NB4 (cell line): ENCODE measurements at regions not wholly inside any gene's neighbourhood (a gene's known extent, or its start where the extent isn't known, plus 50 kb on each side); places are given as distances from the start of the nearest gene placed in this dataset.

Source experiments
- DNase-seq: peaks from one replicate; pipeline ENCODE4 v3.0.0; 2010; ENCODE audit warnings: low read depth
- H3K4me3 ChIP-seq: one replicate; pipeline ENCODE4 v1.5.1; 2011; ENCODE audit warnings: mild to moderate bottlenecking, low read depth, low read length, moderate library complexity
- CTCF ChIP-seq: IDR thresholded peaks from one replicate; pipeline ENCODE4 v1.5.1; 2012; ENCODE audit warnings: low read depth, low read length
- MAX ChIP-seq: IDR thresholded peaks from 2 replicates; pipeline ENCODE4 v1.6.1; 2011; ENCODE audit warnings: low read depth, low read length
- MYC ChIP-seq: IDR thresholded peaks from 2 replicates; pipeline ENCODE4 v1.6.1; 2011; ENCODE audit warnings: low read depth, low read length
- POLR2A ChIP-seq: IDR thresholded peaks from 2 replicates; pipeline ENCODE4 v1.6.1; 2011; ENCODE audit warnings: mild to moderate bottlenecking; ENCODE audit not compliant: insufficient read length; ENCODE audit errors: extremely low read depth

GRCh38 chr14:53570411-53571387 is 385.9 kb downstream of the BMP4 start:
- no peak overlapping the region for H3K4me3 ChIP-seq
- no peak for TF ChIP-seq CTCF
- TF ChIP-seq POLR2A, result no peak
- no peak for TF ChIP-seq MAX
- TF ChIP-seq MYC, result no peak
- DNase-seq, result no peak

GRCh38 chr14:53569446-53569845 is 387.2 kb downstream of the BMP4 start:
- TF ChIP-seq POLR2A (no peak), CTCF (no peak), MYC (no peak), MAX (no peak)
- no peak for DNase-seq
- H3K4me3 ChIP-seq, result no peak overlapping the region

GRCh38 chr14:53567236-53567780 is 389.3 kb downstream of the BMP4 start:
- no peak for DNase-seq
- H3K4me3 ChIP-seq, result no peak overlapping the region
- TF ChIP-seq MAX, result no peak
- no peak for TF ChIP-seq CTCF
- TF ChIP-seq MYC, result no peak

- no peak for TF ChIP-seq MYC
- no peak for TF ChIP-seq MAX
- TF ChIP-seq CTCF, result no peak
- no peak for TF ChIP-seq POLR2A
- no peak overlapping the region for H3K4me3 ChIP-seq
- DNase-seq, result no peak
Measured at GRCh38 chr14:53564870-53565269, 391.8 kb downstream of the BMP4 start.

- no peak overlapping the region for H3K4me3 ChIP-seq
- no peak for DNase-seq
- TF ChIP-seq CTCF (no peak), POLR2A (no peak)
Measured at GRCh38 chr14:53563628-53564027, 393.0 kb downstream of the BMP4 start.

- no peak overlapping the region for H3K4me3 ChIP-seq
- DNase-seq, result no peak
- TF ChIP-seq MAX (no peak), POLR2A (no peak)
Measured at GRCh38 chr14:53553221-53553620, 400.1 kb upstream of the DDHD1 start.
